A673 (cell line): ENCODE measurements at regions not wholly inside any gene's neighbourhood (a gene's known extent, or its start where the extent isn't known, plus 50 kb on each side); places are given as distances from the start of the nearest gene placed in this dataset.

Source experiments
- BruUV-seq: library from RNA; stranded (reverse); fragments of 400-500 nt; replicated peaks from 2 replicates; lab custom pipeline; 2021; lab: Mats Ljungman, UMichigan
- CTCF ChIA-PET: fragments of 300-600 bp; sonication (Branson Sonifier 250); formaldehyde crosslinking; loops from one replicate; lab custom pipeline; 2022; ENCODE audit warnings: antibody characterized with exemption; lab: Charles Lee
- POLR2A ChIA-PET: fragments of 300-600 bp; sonication (Branson Sonifier 250); formaldehyde crosslinking; loops from one replicate; lab custom pipeline; 2022; ENCODE audit warnings: antibody characterized with exemption; ENCODE audit not compliant: low non-redundant PET; lab: Charles Lee
- DNase-seq: peaks from one replicate; pipeline ENCODE4 v3.0.0-alpha.2; 2015; ENCODE audit warnings: low spot score
- H3K27ac ChIP-seq: fragments of 200-600 bp; sonication (generic); 2 replicates; pipeline ENCODE4 v1.5.1; 2016; ENCODE audit warnings: mixed run types, low read depth, mild to moderate bottlenecking, mixed read lengths, antibody characterized with exemption, low read length; ENCODE audit not compliant: poor library complexity, severe bottlenecking
- H3K27me3 ChIP-seq: fragments of 200-600 bp; sonication (generic); replicated peaks from 2 replicates; pipeline ENCODE4 v1.6.1; 2017; ENCODE audit warnings: mixed run types, low read depth, mild to moderate bottlenecking, mixed read lengths, antibody characterized with exemption, low read length; ENCODE audit not compliant: insufficient read depth, poor library complexity
- H3K36me3 ChIP-seq: fragments of 200-600 bp; sonication (generic); 2 replicates; pipeline ENCODE4 v1.6.1; 2016; ENCODE audit warnings: mixed run types, mild to moderate bottlenecking, mixed read lengths, antibody characterized with exemption, low read length; ENCODE audit not compliant: insufficient read depth, poor library complexity, severe bottlenecking
- H3K4me1 ChIP-seq: fragments of 200-600 bp; sonication (generic); 2 replicates; pipeline ENCODE4 v1.6.1; 2017; ENCODE audit warnings: mixed run types, mild to moderate bottlenecking, mixed read lengths, antibody characterized with exemption, low read length; ENCODE audit not compliant: insufficient read depth, poor library complexity, severe bottlenecking
- H3K4me3 ChIP-seq: fragments of 200-600 bp; sonication (generic); 2 replicates; pipeline ENCODE4 v1.5.1; 2016; ENCODE audit warnings: low read depth, mixed run types, mild to moderate bottlenecking, mixed read lengths, low read length; ENCODE audit not compliant: poor library complexity, severe bottlenecking
- H3K9me3 ChIP-seq: fragments of 200-600 bp; sonication (generic); 2 replicates; pipeline ENCODE4 v1.6.1; 2016; ENCODE audit warnings: mixed run types, low read depth, mild to moderate bottlenecking, mixed read lengths, antibody characterized with exemption, low read length; ENCODE audit not compliant: poor library complexity, severe bottlenecking
- EZH2 ChIP-seq: fragments of 200-600 bp; sonication (generic); IDR thresholded peaks from 2 replicates; pipeline ENCODE4 v1.6.1; 2017; ENCODE audit warnings: borderline replicate concordance, low read depth, mild to moderate bottlenecking, mixed read lengths, antibody characterized with exemption, low read length; ENCODE audit not compliant: poor library complexity, severe bottlenecking
- intact Hi-C: fragments of 100-400 bp; cut with micrococcal nuclease; formaldehyde crosslinking; loops from one replicate; pipeline ENCODE4 v1.10.0; 2022; ENCODE audit not compliant: unreplicated experiment
- TF ChIP-seq, protein P1 (sequence below): fragments of 300-800, 200-600 bp; sonication (generic); conservative IDR thresholded peaks from 2 replicates; pipeline ENCODE4 v1.5.1; 2017; ENCODE audit warnings: low read depth, mild to moderate bottlenecking, antibody characterized with exemption, low read length, moderate library complexity, mixed read lengths

- intact Hi-C loops = no loop called here
- TF ChIP-seq EZH2 = no peak
- TF ChIP-seq, protein P1, sequence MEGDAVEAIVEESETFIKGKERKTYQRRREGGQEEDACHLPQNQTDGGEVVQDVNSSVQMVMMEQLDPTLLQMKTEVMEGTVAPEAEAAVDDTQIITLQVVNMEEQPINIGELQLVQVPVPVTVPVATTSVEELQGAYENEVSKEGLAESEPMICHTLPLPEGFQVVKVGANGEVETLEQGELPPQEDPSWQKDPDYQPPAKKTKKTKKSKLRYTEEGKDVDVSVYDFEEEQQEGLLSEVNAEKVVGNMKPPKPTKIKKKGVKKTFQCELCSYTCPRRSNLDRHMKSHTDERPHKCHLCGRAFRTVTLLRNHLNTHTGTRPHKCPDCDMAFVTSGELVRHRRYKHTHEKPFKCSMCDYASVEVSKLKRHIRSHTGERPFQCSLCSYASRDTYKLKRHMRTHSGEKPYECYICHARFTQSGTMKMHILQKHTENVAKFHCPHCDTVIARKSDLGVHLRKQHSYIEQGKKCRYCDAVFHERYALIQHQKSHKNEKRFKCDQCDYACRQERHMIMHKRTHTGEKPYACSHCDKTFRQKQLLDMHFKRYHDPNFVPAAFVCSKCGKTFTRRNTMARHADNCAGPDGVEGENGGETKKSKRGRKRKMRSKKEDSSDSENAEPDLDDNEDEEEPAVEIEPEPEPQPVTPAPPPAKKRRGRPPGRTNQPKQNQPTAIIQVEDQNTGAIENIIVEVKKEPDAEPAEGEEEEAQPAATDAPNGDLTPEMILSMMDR = no peak
- ChIA-PET POLR2A (no interaction called here), CTCF (no interaction called here)
- Histone ChIP-seq H3K9me3 (no peaks in the 10 kb centered on the region), H3K27me3 (no peaks in the 10 kb centered on the region), H3K4me3 (no peak overlapping the region), H3K4me1 (no peaks in the 10 kb centered on the region), H3K36me3 (no peaks in the 10 kb centered on the region), H3K27ac (no peak overlapping the region)
- DNase-seq = no peak
- BruUV-seq = no TSS peak
Measured at GRCh38 chr3:81086348-81086747, 675.1 kb downstream of the GBE1 start.

DNA sequence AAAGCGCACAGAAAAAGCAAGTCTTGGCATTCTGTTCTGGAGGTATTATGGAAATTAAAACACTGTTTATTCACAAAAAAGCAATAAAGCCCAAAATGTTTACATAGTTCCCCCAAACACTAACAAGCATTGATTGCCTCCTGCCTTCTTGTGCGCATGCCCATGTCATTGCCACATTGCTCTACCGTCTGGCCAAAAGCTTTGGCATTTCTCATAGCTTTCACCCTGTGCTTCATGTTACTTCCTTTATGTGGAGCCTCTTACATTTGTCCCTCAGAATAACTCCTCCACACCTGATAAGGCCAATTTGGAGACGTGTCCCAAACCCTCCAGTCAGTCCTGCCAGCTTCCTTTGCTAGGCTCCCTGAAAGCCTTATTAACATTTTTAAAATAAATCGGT lies 680.8 kb downstream of the GBE1 start:
- H3K36me3 ChIP-seq = no peaks in the 10 kb centered on the region
- BruUV-seq = no TSS peak
- no peak for DNase-seq
- intact Hi-C loops = no loop called here
- H3K9me3 ChIP-seq = no peaks in the 10 kb centered on the region
- H3K4me1 ChIP-seq = no peaks in the 10 kb centered on the region
- POLR2A ChIA-PET = no interaction called here
- TF ChIP-seq, protein P1 = no peak
- no peak for TF ChIP-seq EZH2
- no peaks in the 10 kb centered on the region for H3K27me3 ChIP-seq
- H3K27ac ChIP-seq = no peak overlapping the region
- CTCF ChIA-PET = no interaction called here
- no peak overlapping the region for H3K4me3 ChIP-seq

GRCh38 chr3:81072591-81072990 lies 688.9 kb downstream of the GBE1 start:
- DNase-seq = no peak
- H3K27me3 ChIP-seq = no peaks in the 10 kb centered on the region
- no peak overlapping the region for H3K27ac ChIP-seq
- ChIA-PET POLR2A (no interaction called here), CTCF (no interaction called here)
- H3K9me3 ChIP-seq = peaks cover 11% of the 10 kb centered on the region
- intact Hi-C loops = no loop called here
- H3K4me3 ChIP-seq = no peak overlapping the region
- H3K4me1 ChIP-seq = no peaks in the 10 kb centered on the region
- BruUV-seq = no TSS peak
- no peaks in the 10 kb centered on the region for H3K36me3 ChIP-seq
- no peak for TF ChIP-seq EZH2
- TF ChIP-seq, protein P1 = no peak
